Gastroesophageal sphincter (tissue), 3 donors: ENCODE measurements at regions not wholly inside any gene's neighbourhood (a gene's known extent, or its start where the extent isn't known, plus 50 kb on each side); places are given as distances from the start of the nearest gene placed in this dataset.

ENCODE experiments used
- EP300 ChIP-seq: sonication (generic); formaldehyde crosslinking; IDR thresholded peaks from one replicate; pipeline ENCODE4 v1.6.1; 2017; ENCODE audit warnings: antibody characterized with exemption, mild to moderate bottlenecking
- POLR2A ChIP-seq, 2 donors: fragments of 450-650 bp; IDR thresholded peaks; one replicate each; pipeline ENCODE4 v1.6.1; 2017; ENCODE audit warnings: antibody characterized with exemption in 2 of 2, mild to moderate bottlenecking in 2 of 2, moderate library complexity in 1 of 2
- POLR2AphosphoS5 ChIP-seq: sonication (generic); formaldehyde crosslinking; IDR thresholded peaks from one replicate; pipeline ENCODE4 v1.6.1; 2017; ENCODE audit warnings: antibody characterized with exemption
- TF ChIP-seq, protein P1 (sequence below), 4 experiments: fragments of 200-600 bp in 2 of 4; fragments of 450-650 bp in 2 of 4; sonication (generic) in 1 of 4; IDR thresholded peaks; one replicate each; pipeline ENCODE4 v1.5.1; 2017 to 2019; ENCODE audit warnings: antibody characterized with exemption in 4 of 4, mild to moderate bottlenecking in 2 of 4, moderate library complexity in 2 of 4

DNA sequence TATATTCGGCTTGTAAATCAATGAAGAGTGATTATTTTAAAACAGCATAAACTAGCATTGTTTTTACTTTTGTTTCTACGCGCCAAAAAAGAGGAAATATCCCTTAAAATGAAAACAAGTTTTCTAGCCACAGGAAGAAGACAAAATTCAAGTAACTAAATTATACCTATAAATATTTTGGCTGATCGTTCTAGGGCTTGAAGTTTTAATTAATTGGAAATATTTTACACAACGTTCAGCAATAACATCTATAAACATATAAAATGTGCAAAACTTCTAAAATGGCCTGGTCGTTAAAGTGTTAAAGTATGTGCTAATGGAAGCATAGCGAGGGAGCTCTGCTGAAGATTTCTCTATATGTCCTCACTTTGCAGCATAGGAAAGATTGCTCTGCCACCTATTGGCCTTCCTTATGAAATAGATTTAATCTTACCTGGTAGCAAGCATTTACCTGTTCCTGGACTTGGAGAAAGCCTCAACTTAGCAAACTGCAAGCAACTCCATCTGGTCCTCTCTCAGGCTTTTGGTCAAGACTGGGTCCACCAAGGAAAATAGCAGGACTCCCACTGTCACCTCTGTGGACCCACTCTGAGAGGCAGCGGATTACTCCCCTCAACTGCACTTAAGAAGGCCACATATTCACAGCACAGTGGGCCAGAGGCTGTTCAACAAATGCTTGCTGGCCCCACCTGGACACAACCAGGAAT lies 351.3 kb upstream of the RUNX1 start:
- TF ChIP-seq, protein P1, sequence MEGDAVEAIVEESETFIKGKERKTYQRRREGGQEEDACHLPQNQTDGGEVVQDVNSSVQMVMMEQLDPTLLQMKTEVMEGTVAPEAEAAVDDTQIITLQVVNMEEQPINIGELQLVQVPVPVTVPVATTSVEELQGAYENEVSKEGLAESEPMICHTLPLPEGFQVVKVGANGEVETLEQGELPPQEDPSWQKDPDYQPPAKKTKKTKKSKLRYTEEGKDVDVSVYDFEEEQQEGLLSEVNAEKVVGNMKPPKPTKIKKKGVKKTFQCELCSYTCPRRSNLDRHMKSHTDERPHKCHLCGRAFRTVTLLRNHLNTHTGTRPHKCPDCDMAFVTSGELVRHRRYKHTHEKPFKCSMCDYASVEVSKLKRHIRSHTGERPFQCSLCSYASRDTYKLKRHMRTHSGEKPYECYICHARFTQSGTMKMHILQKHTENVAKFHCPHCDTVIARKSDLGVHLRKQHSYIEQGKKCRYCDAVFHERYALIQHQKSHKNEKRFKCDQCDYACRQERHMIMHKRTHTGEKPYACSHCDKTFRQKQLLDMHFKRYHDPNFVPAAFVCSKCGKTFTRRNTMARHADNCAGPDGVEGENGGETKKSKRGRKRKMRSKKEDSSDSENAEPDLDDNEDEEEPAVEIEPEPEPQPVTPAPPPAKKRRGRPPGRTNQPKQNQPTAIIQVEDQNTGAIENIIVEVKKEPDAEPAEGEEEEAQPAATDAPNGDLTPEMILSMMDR (IDR thresholded peaks at IDR 0.05): peak; percentile 8 to 63 (median 48)
- TF ChIP-seq EP300 (no peak), POLR2AphosphoS5 (no peak), POLR2A (IDR thresholded peaks at IDR 0.05) (no peak)
